ENCODE measurements at regions not wholly inside any gene's neighbourhood (a gene's known extent, or its start where the extent isn't known, plus 50 kb on each side); places are given as distances from the start of the nearest gene placed in this dataset.

GRCh38 chr5:40043916-40044315 lies 619.1 kb upstream of the DAB2 start:
- peaks cover 2% of the 10 kb centered on the region for H3K27me3 ChIP-seq (ENCODE audit: control insufficient read depth, insufficient read depth, low read length)
- no peaks in the 10 kb centered on the region for H3K36me3 ChIP-seq (ENCODE audit: control insufficient read depth, insufficient read depth, low read length)
- FAIRE-seq: no peak
- DNase-seq (ENCODE audit: low read depth): peak; percentile 18
- H3K4me3 ChIP-seq (ENCODE audit: low read depth, low read length): no peak overlapping the region
- no peak for TF ChIP-seq CTCF (IDR thresholded peaks at IDR 0.05; ENCODE audit: insufficient read depth, low read length, severe bottlenecking)

DNA sequence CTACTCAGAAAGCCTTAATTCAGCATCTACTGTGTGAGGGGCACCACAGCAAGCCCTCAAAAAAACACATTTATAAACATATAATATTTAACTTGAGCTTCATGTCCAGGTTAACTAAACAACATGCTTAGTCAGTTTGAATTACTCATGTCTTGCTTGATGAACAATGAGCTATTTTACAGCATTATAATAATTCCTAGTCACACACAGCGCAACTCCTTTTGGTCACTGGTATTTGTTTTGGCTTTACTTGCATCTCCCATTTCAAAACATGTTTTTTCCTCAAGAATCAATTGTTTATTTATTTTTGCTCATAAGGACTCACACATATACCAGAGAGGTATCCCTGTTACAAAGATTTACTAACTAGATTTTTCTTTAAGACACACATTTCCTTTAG lies 616.7 kb upstream of the DAB2 start:
- FAIRE-seq (no peak), DNase-seq (ENCODE audit: low read depth) (peak; percentile 80)
- TF ChIP-seq CTCF (IDR thresholded peaks at IDR 0.05; ENCODE audit: insufficient read depth, low read length, severe bottlenecking): no peak
- Histone ChIP-seq H3K4me3 (ENCODE audit: low read depth, low read length) (no peak overlapping the region), H3K27me3 (ENCODE audit: control insufficient read depth, insufficient read depth, low read length) (peaks cover 2% of the 10 kb centered on the region), H3K36me3 (ENCODE audit: control insufficient read depth, insufficient read depth, low read length) (no peaks in the 10 kb centered on the region)

GRCh38 chr5:40037713-40038112 lies 612.9 kb upstream of the DAB2 start:
- FAIRE-seq: no peak
- Histone ChIP-seq H3K27me3 (ENCODE audit: control insufficient read depth, insufficient read depth, low read length) (peaks cover 4% of the 10 kb centered on the region), H3K36me3 (ENCODE audit: control insufficient read depth, insufficient read depth, low read length) (no peaks in the 10 kb centered on the region), H3K4me3 (ENCODE audit: low read depth, low read length) (no peak overlapping the region)
- TF ChIP-seq CTCF (IDR thresholded peaks at IDR 0.05; ENCODE audit: insufficient read depth, low read length, severe bottlenecking): no peak
- no peak for DNase-seq (ENCODE audit: low read depth)

DNA sequence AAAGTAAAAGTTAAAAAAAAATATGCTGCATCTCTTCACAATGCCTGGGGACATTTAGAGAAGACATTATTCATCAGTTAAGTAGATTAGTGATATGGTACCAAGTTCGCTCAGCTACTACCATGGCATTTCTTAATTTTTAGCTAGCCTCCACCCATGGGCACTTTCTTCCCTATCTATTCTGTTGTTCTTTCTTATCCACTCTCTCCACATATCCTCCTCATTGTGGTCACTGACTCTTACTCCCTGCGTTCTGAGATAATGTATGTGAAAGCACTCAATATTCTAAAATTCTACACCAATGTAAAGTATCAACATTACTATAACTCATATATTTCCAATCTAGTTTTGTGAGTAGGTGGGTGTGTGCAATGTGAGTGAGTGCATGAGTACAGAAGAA lies 609.7 kb upstream of the DAB2 start:
- FAIRE-seq: no peak
- no peak for DNase-seq (ENCODE audit: low read depth)
- no peak for TF ChIP-seq CTCF (IDR thresholded peaks at IDR 0.05; ENCODE audit: insufficient read depth, low read length, severe bottlenecking)
- Histone ChIP-seq H3K4me3 (ENCODE audit: low read depth, low read length) (no peak overlapping the region), H3K36me3 (ENCODE audit: control insufficient read depth, insufficient read depth, low read length) (no peaks in the 10 kb centered on the region), H3K27me3 (ENCODE audit: control insufficient read depth, insufficient read depth, low read length) (peaks cover 4% of the 10 kb centered on the region)

- H3K4me3 ChIP-seq (ENCODE audit: low read depth, low read length): no peak overlapping the region
- no peak for DNase-seq (ENCODE audit: low read depth)
- TF ChIP-seq CTCF (IDR thresholded peaks at IDR 0.05; ENCODE audit: insufficient read depth, low read length, severe bottlenecking): no peak
- H3K27me3 ChIP-seq (ENCODE audit: control insufficient read depth, insufficient read depth, low read length): peaks cover 3% of the 10 kb centered on the region
- peak; percentile 70 for FAIRE-seq
- H3K36me3 ChIP-seq (ENCODE audit: control insufficient read depth, insufficient read depth, low read length): no peaks in the 10 kb centered on the region
Measured at GRCh38 chr5:40033411-40033810, 608.6 kb upstream of the DAB2 start.

DNA sequence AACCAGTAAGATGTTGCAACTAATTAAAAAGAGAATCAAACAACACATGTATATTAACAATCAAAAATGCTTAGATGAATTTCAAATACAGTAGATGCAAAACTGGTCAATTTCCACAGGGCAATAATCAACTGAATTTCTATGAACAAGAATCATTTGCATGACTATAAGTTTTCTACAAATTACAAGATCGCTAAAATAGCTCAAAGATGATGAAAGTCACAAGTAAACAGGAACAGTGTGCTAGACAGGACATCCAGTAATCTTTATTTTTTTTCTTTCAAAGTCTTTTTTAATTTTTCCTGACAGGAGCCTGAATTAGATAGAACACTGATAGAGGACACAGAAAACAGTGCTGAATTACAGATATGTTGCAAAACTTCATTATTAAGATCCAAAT lies 608.2 kb upstream of the DAB2 start:
- FAIRE-seq (no peak), DNase-seq (ENCODE audit: low read depth) (no peak)
- Histone ChIP-seq H3K27me3 (ENCODE audit: control insufficient read depth, insufficient read depth, low read length) (peaks cover 3% of the 10 kb centered on the region), H3K4me3 (ENCODE audit: low read depth, low read length) (no peak overlapping the region), H3K36me3 (ENCODE audit: control insufficient read depth, insufficient read depth, low read length) (no peaks in the 10 kb centered on the region)
- TF ChIP-seq CTCF (IDR thresholded peaks at IDR 0.05; ENCODE audit: insufficient read depth, low read length, severe bottlenecking): no peak

All from bronchial epithelial cell (primary cell).